SKM-1 treated with dmso at 0.1 percent for 144 hours (cell line): ENCODE measurements at regions not wholly inside any gene's neighbourhood (a gene's known extent, or its start where the extent isn't known, plus 50 kb on each side); places are given as distances from the start of the nearest gene placed in this dataset.

Experiments
- DNase-seq: peaks from one replicate; lab custom pipeline; 2025; ENCODE audit not compliant: unreplicated experiment; lab: John Stamatoyannopoulos, UW

DNA sequence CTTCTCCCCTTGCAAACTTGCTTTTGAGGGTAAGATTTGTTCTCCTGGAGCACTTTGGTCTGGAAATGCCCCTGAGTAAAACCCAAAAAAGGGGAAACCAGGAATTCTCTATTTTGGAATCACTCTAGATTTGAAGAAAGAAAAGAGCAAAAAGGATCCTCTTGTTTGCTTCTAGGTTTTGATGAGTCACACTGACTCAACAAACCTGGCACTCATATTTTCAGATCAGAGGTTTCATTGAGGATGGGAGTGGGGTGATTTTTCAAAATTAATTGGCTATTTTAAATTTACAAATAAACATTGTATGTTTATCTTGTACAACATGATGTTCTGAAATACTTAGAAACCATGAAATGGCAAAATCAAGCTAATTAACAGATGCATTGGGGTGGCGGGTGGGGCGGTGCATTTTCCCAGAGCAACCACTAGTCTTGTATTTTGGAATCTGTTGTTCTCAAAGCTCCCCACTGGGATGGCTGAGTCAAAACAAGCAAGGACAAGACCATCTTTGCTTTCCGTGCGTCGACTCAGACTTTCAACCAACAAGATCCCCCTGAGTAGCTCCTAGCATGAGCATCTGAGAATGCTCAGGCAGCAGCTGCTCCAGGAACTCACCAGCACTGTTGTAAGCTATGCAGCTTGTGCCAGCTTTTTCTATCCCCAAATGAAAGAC, 451.4 kb downstream of the WDR72 start:
- DNase-seq: no peak

- DNase-seq: no peak
Measured at GRCh38 chr15:53305554-53305953, 453.9 kb downstream of the WDR72 start.

DNA sequence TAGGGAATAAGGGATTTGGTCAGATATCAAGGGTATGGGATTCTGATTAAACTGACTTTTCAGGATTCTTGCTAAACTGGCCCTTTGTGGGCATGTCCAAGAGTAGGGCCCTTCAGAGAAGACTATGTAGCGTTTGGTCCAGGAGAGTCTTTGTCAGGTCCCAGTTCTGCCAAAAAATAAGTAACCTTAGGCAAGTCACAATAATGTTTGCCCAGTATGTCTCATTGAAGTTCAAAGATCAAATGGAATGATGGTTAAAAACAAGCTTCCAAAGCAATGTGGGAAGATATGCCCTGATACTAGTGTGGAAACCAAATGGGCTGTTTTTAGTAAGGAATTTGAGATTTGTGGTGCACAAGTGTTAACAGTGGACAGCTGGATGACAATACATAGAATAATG, 454.4 kb downstream of the WDR72 start:
- DNase-seq: no peak

- DNase-seq: no peak
Measured at GRCh38 chr15:53297828-53298227, 461.6 kb downstream of the WDR72 start.

GRCh38 chr15:53296603-53297002, 462.9 kb downstream of the WDR72 start:
- no peak for DNase-seq

- DNase-seq: no peak
Measured at GRCh38 chr15:53295574-53295973, 463.9 kb downstream of the WDR72 start.

DNA sequence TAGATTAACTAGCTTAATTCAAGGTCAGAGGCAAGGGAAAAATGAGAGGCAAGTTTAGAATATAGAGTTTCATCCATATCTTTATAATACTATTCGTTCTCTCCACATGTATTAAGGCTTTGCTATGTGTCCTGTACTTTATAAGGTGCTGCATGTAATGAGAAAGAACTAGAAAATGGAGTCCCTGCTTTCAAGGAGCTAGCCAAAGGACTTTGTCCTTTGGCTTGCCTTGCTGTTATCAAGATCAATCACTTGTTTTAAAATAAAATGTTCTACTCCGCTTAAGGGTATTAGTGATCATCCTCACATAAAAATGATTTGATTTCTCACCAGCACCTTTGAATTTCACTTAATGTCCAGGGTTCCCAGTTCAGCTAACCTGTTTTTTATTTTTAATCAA, 470.9 kb downstream of the WDR72 start:
- no peak for DNase-seq

- DNase-seq: no peak
Measured at GRCh38 chr15:53274630-53275029, 484.5 kb upstream of the ONECUT1 start.

DNA sequence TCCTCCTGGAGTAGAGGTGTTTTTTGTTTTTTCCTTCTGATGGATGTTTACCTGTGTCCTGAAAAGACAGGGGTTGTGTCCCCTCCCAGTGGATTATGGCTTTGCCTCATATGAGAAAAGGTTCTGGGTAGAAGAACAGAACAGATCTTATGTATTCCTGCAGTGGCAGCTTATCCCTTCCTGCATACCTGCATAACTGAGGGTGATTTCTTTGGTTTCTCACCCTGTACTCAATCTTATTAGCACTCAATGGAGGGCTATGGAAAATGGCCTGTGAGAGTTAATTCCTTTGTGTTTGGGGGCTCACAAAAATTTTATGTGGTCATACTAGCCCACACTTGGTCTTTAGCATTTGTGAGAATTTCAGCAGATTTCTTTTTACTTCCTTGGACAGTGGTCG, 482.0 kb upstream of the ONECUT1 start:
- DNase-seq: no peak

DNA sequence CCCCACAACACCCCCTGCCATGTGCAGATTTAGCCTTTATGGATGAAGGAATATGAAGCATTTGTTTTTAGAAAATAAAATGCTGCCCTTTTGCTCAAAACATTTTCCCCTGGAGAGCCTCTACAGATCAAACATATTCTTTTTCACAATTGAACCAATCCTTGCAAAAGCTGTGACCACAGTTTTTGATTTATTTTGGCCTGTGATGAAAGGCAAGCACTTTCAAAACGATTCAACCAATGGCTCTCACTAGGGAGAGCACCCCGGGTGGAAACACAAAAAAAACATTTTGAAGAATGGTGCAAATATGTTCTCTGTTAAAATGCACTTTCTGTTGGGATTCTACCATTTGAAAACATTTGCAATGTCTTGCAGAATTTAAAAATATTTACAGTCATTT, 476.0 kb upstream of the ONECUT1 start:
- DNase-seq: no peak

DNA sequence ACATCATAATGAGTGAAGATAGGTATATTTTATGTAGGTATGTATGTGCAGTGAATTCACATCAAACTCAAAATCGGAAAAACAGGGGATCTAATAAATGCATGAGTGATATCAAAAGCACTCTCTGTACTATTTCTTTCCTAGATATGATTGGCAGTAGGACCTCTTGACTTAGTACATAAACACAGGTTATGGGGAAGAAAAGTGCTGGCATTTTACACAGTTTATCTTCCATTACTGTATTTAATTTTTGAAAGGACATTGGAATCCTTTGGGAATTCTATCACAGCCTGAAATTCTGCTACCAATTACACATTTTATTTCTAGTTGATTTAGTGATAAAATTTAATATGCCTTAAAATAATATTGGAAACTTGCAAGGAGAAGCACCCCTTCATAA, 470.5 kb upstream of the ONECUT1 start:
- no peak for DNase-seq

DNA sequence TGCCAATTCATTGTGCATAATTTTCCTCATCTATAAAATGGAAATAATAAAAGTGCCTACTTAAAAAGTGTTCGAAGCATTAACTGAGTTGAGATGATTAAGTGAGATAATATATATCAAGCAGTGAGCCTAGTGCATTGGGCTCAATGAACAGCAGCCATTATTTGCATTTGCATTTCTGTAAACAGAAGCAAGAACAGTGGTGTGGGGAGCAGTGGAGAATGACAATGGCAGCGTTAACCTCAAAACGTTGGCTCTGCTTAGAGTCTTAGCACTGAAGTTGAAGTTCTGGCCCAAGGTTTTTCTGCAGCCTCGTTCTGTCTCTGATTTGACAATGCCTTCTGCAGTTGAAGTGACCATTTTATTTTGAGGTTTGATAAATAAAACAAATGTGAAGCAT, 466.3 kb upstream of the ONECUT1 start:
- DNase-seq: no peak

DNA sequence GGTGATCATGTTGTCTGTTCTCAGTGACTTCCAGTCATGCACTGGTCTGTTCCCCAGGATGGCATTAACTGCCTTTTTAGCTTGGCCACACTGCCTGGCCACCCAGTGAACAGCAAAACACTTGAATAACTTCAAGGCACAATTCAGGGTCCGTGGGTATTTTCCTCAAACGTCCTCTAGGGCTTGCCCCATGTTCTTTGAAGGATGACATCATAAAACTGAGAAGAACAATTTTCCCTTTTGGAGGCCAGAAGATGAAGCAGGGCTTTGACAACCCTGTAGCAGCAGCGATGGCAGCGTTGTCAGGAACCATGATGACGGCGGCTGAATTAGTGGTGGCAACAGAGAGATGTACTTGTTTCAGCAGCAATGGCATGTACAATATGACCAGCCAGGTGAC, 465.9 kb upstream of the ONECUT1 start:
- DNase-seq: no peak

- DNase-seq: no peak
Measured at GRCh38 chr15:53251996-53252395, 461.9 kb upstream of the ONECUT1 start.

DNA sequence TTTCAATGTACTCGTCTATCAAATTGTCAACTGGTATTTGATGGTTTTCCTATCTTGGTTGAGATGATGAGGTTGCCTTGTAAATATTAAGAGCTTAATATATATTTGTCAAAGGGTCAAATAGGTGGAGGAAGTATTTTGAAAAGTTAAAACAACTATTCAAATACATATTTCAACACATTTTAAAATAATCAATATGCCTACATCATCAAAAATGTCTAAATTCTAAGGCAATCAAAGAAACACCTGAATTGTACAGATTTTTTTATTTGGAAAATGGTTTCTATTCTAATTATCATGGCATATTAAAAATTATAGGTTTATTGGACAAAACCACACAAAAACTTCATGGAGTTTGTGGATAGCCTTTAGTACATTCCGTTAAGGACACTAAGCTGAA, 461.4 kb upstream of the ONECUT1 start:
- no peak for DNase-seq

- DNase-seq: no peak
Measured at GRCh38 chr15:53247041-53247708, 457.0 kb upstream of the ONECUT1 start.

DNA sequence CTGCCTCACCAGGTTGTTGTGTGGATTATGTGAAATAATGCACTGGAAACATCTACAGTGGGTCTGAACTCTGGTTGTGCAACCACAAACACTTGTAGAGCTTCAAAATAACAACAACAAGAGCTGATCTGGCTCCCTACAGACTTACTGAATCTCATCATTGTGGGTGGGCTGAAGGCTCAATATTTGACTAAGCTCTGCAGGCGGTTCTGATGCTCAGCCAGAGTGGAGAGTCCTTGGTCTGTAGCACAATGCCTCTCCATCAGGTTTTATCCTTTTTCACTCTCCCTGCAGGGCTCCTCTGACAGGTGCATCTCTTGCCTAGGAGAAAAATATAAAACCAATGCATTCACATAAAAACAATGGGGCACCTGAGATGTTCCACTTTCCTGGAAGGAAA, 456.3 kb upstream of the ONECUT1 start:
- DNase-seq: no peak

DNA sequence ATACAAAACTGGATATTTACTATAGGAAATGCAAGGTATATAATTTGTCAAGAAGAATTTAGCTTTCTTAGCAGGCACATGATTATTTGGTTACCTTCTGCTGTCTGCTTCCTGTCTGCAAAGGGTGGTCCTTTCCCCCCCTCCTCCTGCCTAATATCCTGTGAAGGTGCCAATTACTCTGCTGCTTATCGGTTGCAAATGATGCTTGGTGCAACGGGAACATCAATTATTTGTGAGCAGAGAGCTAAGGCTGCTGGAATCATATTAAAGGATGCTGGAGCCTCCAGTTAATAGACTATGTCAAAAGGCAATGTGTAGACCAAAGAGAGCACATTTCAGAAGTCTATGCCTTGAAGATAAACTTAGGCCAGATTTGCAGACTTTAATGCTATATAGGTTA, 443.7 kb upstream of the ONECUT1 start:
- no peak for DNase-seq

- DNase-seq: no peak
Measured at GRCh38 chr15:53230473-53230872, 440.3 kb upstream of the ONECUT1 start.

GRCh38 chr15:53226559-53226958, 436.4 kb upstream of the ONECUT1 start:
- DNase-seq: no peak

DNA sequence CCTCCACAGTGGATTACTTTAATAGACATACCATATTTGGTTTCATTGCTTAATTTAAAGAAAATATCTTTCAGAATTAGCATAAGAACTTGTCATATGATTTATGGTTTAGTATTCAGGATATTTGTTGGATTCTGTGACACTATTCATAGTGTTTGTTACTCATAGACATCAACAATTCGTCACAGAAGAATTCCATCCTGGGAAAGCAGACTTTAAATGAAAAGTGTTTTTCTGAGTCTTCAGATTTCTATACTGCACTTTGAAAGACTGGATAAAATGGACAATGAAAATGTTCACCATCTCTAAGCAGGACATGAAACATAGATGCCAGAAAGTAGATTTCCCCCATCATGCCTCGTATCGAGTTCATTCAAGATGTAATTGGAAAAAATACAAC, 435.6 kb upstream of the ONECUT1 start:
- no peak for DNase-seq

DNA sequence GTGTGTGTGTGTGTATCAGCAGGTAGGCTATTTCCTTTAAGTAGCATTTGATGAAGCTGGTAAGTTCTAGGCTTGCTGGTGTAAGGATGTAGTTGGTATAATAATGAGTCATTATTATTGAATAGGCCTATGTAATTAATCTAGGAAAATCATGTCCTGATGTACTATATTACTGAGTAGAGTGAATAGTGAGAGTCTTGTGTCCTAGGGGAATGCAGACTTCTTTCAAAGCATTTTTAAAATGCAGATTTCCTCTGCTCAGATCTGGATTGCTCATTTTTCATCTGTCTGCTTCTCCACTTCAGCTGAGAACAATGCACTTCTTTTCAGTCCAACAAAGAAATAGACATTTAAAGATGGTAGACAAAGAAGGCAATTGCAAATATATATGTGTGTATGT, 434.2 kb upstream of the ONECUT1 start:
- no peak for DNase-seq

DNA sequence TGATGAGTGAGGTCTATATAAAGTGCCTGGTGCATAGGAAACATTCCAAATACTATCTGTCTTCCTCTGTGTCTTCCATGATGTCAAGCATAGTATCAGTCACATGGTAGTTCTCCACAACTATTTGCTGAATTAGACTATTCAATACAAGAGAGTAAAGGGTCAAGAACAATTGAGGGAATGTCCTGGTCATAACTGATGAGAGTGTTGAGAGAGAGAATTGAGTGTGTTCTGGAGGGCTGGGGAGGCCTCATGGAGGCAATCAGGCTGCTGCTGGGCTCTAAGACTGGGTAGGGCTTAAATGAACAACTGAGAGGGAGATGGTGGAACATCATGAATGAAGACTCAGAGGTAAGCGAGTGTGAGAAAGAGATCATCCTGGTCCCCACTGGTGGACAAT, 433.7 kb upstream of the ONECUT1 start:
- no peak for DNase-seq
